ENCODE measurements at regions not wholly inside any gene's neighbourhood (a gene's known extent, or its start where the extent isn't known, plus 50 kb on each side); places are given as distances from the start of the nearest gene placed in this dataset.

DNA sequence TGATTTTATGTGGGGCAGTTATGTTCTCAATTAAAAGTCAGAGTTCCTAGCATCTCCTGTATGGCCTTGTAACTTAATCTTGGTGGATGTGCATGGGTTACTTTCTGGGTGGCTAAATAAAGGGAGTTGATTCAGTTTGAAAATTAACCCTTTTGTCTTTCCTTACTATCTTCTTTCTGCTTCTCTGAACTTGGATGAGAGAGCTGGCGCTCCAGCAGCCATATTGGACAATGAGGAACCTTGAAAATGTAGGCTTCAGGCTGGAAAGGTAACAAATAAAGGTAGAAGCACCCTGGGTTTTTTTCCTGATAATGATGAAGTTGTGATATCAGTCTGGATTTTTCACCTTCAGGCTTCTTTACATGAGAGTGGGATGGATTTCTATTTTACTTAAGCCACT, 714.1 kb upstream of the TMEM132C start:
- peaks cover 11% of the 10 kb centered on the region for H3K36me3 Mint-ChIP-seq
- peaks cover 14% of the 10 kb centered on the region for H3K9me3 Mint-ChIP-seq (ENCODE audit: low read depth)
- H3K4me1 Mint-ChIP-seq = peaks cover 12% of the 10 kb centered on the region
- H3K4me3 Mint-ChIP-seq = no peak overlapping the region
- no peak for DNase-seq
- CTCF ChIA-PET = no interaction called here
- H3K27me3 Mint-ChIP-seq = peaks cover 4% of the 10 kb centered on the region
- no peak for ATAC-seq
- H3K27ac Mint-ChIP-seq = no peak overlapping the region

GRCh38 chr12:127555071-127555470, 711.9 kb upstream of the TMEM132C start:
- Mint-ChIP-seq H3K4me1 (peaks cover 31% of the 10 kb centered on the region), H3K4me3 (no peak overlapping the region), H3K36me3 (peaks cover 11% of the 10 kb centered on the region), H3K27me3 (no peaks in the 10 kb centered on the region), H3K27ac (no peak overlapping the region), H3K9me3 (ENCODE audit: low read depth) (peaks cover 8% of the 10 kb centered on the region)
- no peak for ATAC-seq
- CTCF ChIA-PET = no interaction called here
- no peak for DNase-seq

- no peaks in the 10 kb centered on the region for H3K27me3 Mint-ChIP-seq
- ATAC-seq (no peak), DNase-seq (no peak)
- peaks cover 38% of the 10 kb centered on the region for H3K4me1 Mint-ChIP-seq
- H3K9me3 Mint-ChIP-seq (ENCODE audit: low read depth) = peaks cover 8% of the 10 kb centered on the region
- CTCF ChIA-PET = no interaction called here
- no peak overlapping the region for H3K27ac Mint-ChIP-seq
- H3K4me3 Mint-ChIP-seq = no peak overlapping the region
- peaks cover 15% of the 10 kb centered on the region for H3K36me3 Mint-ChIP-seq
Observed at GRCh38 chr12:127556231-127556886, 710.6 kb upstream of the TMEM132C start.

- Mint-ChIP-seq H3K27me3 (no peaks in the 10 kb centered on the region), H3K4me1 (peaks cover 49% of the 10 kb centered on the region), H3K36me3 (peaks cover 14% of the 10 kb centered on the region), H3K4me3 (no peak overlapping the region), H3K27ac (peak overlapping the region; percentile 70), H3K9me3 (ENCODE audit: low read depth) (peaks cover 7% of the 10 kb centered on the region)
- CTCF ChIA-PET = no interaction called here
- no peak for DNase-seq
- ATAC-seq = no peak
Observed at GRCh38 chr12:127558361-127558760, 708.6 kb upstream of the TMEM132C start.

GRCh38 chr12:127559349-127560040, 707.5 kb upstream of the TMEM132C start:
- peak; percentile 96 for ATAC-seq
- H3K4me1 Mint-ChIP-seq = peaks cover 49% of the 10 kb centered on the region
- CTCF ChIA-PET = interaction anchor here (1.0 to 1.2 kb wide), 3 partner anchors 14 to 476 kb away, joined by 3 to 6 read pairs (median 3); no protein-coding TSS in a partner anchor

GRCh38 chr12:127560041-127560478, 706.9 kb upstream of the TMEM132C start:
- no peaks in the 10 kb centered on the region for H3K27me3 Mint-ChIP-seq
- H3K27ac Mint-ChIP-seq = peak overlapping the region; percentile 92
- peaks cover 49% of the 10 kb centered on the region for H3K4me1 Mint-ChIP-seq
- no peak for DNase-seq
- no peak overlapping the region for H3K4me3 Mint-ChIP-seq
- peaks cover 11% of the 10 kb centered on the region for H3K9me3 Mint-ChIP-seq (ENCODE audit: low read depth)
- H3K36me3 Mint-ChIP-seq = peaks cover 14% of the 10 kb centered on the region
- peak; percentile 2 for ATAC-seq
- CTCF ChIA-PET = interaction anchor here (1.0 to 1.2 kb wide), 3 partner anchors 13 to 476 kb away, joined by 3 to 6 read pairs (median 3); no protein-coding TSS in a partner anchor

More at GRCh38 chr12:127559349-127560040, 707.5 kb upstream of the TMEM132C start:
- no peaks in the 10 kb centered on the region for H3K27me3 Mint-ChIP-seq
- H3K4me3 Mint-ChIP-seq = peak overlapping the region; percentile 19
- peaks cover 14% of the 10 kb centered on the region for H3K36me3 Mint-ChIP-seq
- peak overlapping the region; percentile 92 for H3K27ac Mint-ChIP-seq
- peaks cover 11% of the 10 kb centered on the region for H3K9me3 Mint-ChIP-seq (ENCODE audit: low read depth)
- peak; percentile 93 for DNase-seq

- Mint-ChIP-seq H3K36me3 (peaks cover 4% of the 10 kb centered on the region), H3K4me3 (no peak overlapping the region), H3K9me3 (ENCODE audit: low read depth) (peaks cover 11% of the 10 kb centered on the region), H3K27me3 (no peaks in the 10 kb centered on the region), H3K4me1 (peaks cover 37% of the 10 kb centered on the region), H3K27ac (no peak overlapping the region)
- no peak for ATAC-seq
- no peak for DNase-seq
- CTCF ChIA-PET = no interaction called here
Observed at GRCh38 chr12:127562816-127563215, 704.2 kb upstream of the TMEM132C start.

DNA sequence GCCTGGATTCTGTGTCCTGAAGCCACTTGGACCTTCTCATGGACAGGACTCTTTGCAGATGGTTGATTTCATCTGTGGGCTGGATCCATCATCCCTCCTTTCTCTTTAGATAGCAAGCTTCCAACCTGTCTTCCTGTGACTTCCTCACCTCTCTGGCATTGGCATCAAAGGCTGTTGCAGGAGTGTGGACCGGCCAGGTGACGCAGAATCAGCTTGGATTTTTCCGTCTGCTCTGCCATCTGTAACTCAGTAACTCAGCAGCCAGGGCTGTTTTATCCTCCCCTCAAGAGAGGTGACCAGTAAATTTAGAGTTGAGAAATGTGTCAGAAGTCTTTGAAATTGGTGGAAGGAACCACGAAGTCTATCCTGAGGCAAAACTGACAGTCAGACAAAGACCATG, 701.7 kb upstream of the TMEM132C start:
- DNase-seq (no peak), ATAC-seq (no peak)
- Mint-ChIP-seq H3K9me3 (ENCODE audit: low read depth) (peaks cover 12% of the 10 kb centered on the region), H3K27me3 (no peaks in the 10 kb centered on the region), H3K4me1 (peaks cover 16% of the 10 kb centered on the region), H3K4me3 (no peak overlapping the region), H3K36me3 (peaks cover 4% of the 10 kb centered on the region), H3K27ac (no peak overlapping the region)
- CTCF ChIA-PET = no interaction called here

GRCh38 chr12:127567531-127567930, 699.4 kb upstream of the TMEM132C start:
- H3K27ac Mint-ChIP-seq = no peak overlapping the region
- H3K36me3 Mint-ChIP-seq = no peaks in the 10 kb centered on the region
- peaks cover 4% of the 10 kb centered on the region for H3K4me1 Mint-ChIP-seq
- ATAC-seq (no peak), DNase-seq (no peak)
- H3K4me3 Mint-ChIP-seq = no peak overlapping the region
- CTCF ChIA-PET = no interaction called here
- peaks cover 9% of the 10 kb centered on the region for H3K9me3 Mint-ChIP-seq (ENCODE audit: low read depth)
- H3K27me3 Mint-ChIP-seq = no peaks in the 10 kb centered on the region

DNA sequence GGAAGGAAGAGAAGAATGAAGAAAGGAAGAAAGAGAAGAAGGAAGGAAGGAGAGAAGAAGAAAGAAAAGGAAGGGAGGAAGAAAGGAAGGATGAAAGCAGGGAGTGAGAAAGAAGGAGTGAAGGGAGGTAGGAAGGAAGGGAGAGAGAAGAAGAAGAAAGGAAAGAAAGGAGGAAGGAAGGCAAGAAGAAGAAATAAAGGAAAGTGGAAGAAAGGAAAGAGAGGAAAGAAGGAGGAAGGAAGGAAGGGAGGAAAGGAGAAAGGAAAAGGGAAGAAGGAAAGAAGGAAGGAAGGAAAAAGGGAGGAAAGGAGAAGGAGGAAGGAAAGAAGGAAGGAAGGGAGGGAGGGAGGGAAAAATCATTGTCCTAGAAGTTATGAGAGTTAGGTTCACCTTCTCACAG, 696.6 kb upstream of the TMEM132C start:
- Mint-ChIP-seq H3K4me3 (no peak overlapping the region), H3K4me1 (no peaks in the 10 kb centered on the region), H3K27ac (peak overlapping the region; percentile 14), H3K27me3 (no peaks in the 10 kb centered on the region), H3K36me3 (no peaks in the 10 kb centered on the region), H3K9me3 (ENCODE audit: low read depth) (peaks cover 5% of the 10 kb centered on the region)
- CTCF ChIA-PET = no interaction called here
- DNase-seq (no peak), ATAC-seq (no peak)

DNA sequence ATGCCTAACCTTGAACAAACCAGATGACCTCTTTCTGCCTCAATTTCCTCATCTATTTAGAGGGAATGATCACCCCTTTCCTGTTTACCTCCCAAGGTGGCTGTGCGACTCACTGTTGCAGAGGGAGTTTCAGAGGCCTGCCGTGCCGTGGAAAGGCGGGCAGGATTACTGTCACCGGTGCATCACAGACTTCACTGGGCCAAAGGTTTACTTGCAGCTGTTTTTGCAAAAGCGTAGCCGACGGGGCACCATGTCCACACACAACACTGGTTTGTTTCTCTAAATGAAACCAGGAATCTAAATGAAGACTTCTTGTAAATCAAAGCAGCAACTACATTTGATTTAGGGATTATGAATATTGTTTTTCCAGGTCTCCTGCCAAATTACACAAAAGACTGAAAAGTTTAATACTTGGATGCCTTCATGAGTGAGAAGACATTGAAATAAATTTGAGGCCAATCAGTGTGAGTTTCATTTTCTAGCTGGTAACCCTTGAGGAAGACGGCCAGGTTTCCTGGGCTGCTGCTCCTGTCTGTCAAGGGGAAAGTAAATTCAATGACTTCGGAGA, 696.1 kb upstream of the TMEM132C start:
- no peak for ATAC-seq
- Mint-ChIP-seq H3K27me3 (no peaks in the 10 kb centered on the region), H3K4me1 (no peaks in the 10 kb centered on the region), H3K4me3 (no peak overlapping the region), H3K9me3 (ENCODE audit: low read depth) (peaks cover 5% of the 10 kb centered on the region), H3K27ac (no peak overlapping the region), H3K36me3 (no peaks in the 10 kb centered on the region)
- no peak for DNase-seq
- CTCF ChIA-PET = no interaction called here

- H3K9me3 Mint-ChIP-seq (ENCODE audit: low read depth) = peaks cover 5% of the 10 kb centered on the region
- H3K27ac Mint-ChIP-seq = no peak overlapping the region
- no peaks in the 10 kb centered on the region for H3K36me3 Mint-ChIP-seq
- ATAC-seq = no peak
- H3K27me3 Mint-ChIP-seq = no peaks in the 10 kb centered on the region
- H3K4me3 Mint-ChIP-seq = no peak overlapping the region
- CTCF ChIA-PET = no interaction called here
- no peak for DNase-seq
- H3K4me1 Mint-ChIP-seq = no peaks in the 10 kb centered on the region
Observed at GRCh38 chr12:127571578-127571977, 695.4 kb upstream of the TMEM132C start.

- no peaks in the 10 kb centered on the region for H3K36me3 Mint-ChIP-seq
- ATAC-seq = no peak
- no peaks in the 10 kb centered on the region for H3K9me3 Mint-ChIP-seq (ENCODE audit: low read depth)
- H3K27me3 Mint-ChIP-seq = no peaks in the 10 kb centered on the region
- no peak overlapping the region for H3K4me3 Mint-ChIP-seq
- no peak overlapping the region for H3K27ac Mint-ChIP-seq
- no peak for DNase-seq
- H3K4me1 Mint-ChIP-seq = no peaks in the 10 kb centered on the region
- CTCF ChIA-PET = no interaction called here
Observed at GRCh38 chr12:127579446-127579845, 687.5 kb upstream of the TMEM132C start.

GRCh38 chr12:127582074-127582473, 684.9 kb upstream of the TMEM132C start:
- ATAC-seq (no peak), DNase-seq (no peak)
- CTCF ChIA-PET = no interaction called here
- no peaks in the 10 kb centered on the region for H3K4me1 Mint-ChIP-seq
- H3K27ac Mint-ChIP-seq = no peak overlapping the region
- peaks cover 2% of the 10 kb centered on the region for H3K9me3 Mint-ChIP-seq (ENCODE audit: low read depth)
- no peaks in the 10 kb centered on the region for H3K36me3 Mint-ChIP-seq
- no peaks in the 10 kb centered on the region for H3K27me3 Mint-ChIP-seq
- H3K4me3 Mint-ChIP-seq = no peak overlapping the region

Measured in activated CD8-positive, alpha-beta memory T cell treated with anti-CD3 and anti-CD28 coated beads, Interleukin-2, amount 10 ng/mL, durations not matched to agents 7 days and 5 days (primary cell).